Endodermal cell (in vitro differentiated cells): ENCODE measurements at regions not wholly inside any gene's neighbourhood (a gene's known extent, or its start where the extent isn't known, plus 50 kb on each side); places are given as distances from the start of the nearest gene placed in this dataset.

ENCODE experiments used
- DNase-seq: peaks from one replicate; pipeline ENCODE4 v3.0.0-alpha.2; 2017
- H3K27ac ChIP-seq: 2 replicates; pipeline ENCODE4 v1.5.1; 2013; ENCODE audit warnings: mild to moderate bottlenecking, low read depth, low read length, moderate library complexity
- H3K27me3 ChIP-seq: 2 replicates; pipeline ENCODE4 v1.6.1; 2013; ENCODE audit warnings: mild to moderate bottlenecking, low read length, moderate library complexity; ENCODE audit not compliant: insufficient read depth, control insufficient read depth, poor library complexity, severe bottlenecking
- H3K36me3 ChIP-seq: 2 replicates; pipeline ENCODE4 v1.7.0; 2013; ENCODE audit warnings: mild to moderate bottlenecking, low read length, moderate library complexity; ENCODE audit not compliant: control insufficient read depth, insufficient read depth
- H3K4me1 ChIP-seq: one replicate; pipeline ENCODE4 v1.7.0; 2013; ENCODE audit warnings: low read length; ENCODE audit not compliant: control insufficient read depth, insufficient read depth
- H3K4me3 ChIP-seq: 2 replicates; pipeline ENCODE4 v1.5.1; 2013; ENCODE audit warnings: mild to moderate bottlenecking, low read length, moderate library complexity
- H3K9ac ChIP-seq: 2 replicates; pipeline ENCODE4 v1.6.1; 2013; ENCODE audit warnings: mild to moderate bottlenecking, low read length, moderate library complexity; ENCODE audit not compliant: poor library complexity, severe bottlenecking; ENCODE audit errors: extremely low read depth
- H3K9me3 ChIP-seq: 2 replicates; pipeline ENCODE4 v1.6.1; 2013; ENCODE audit warnings: mild to moderate bottlenecking, low read length, moderate library complexity; ENCODE audit not compliant: control insufficient read depth
- H3K27ac Mint-ChIP-seq: 2 replicates; pipeline ENCODE4 v1.8.0; 2020; ENCODE audit warnings: mixed read lengths
- H3K27me3 Mint-ChIP-seq: 2 replicates; pipeline ENCODE4 v1.8.0; 2021; ENCODE audit warnings: mild to moderate bottlenecking, mixed read lengths; ENCODE audit not compliant: insufficient read depth
- H3K36me3 Mint-ChIP-seq: 2 replicates; pipeline ENCODE4 v1.8.0; 2020; ENCODE audit warnings: low read depth, mixed read lengths
- H3K4me1 Mint-ChIP-seq: 2 replicates; pipeline ENCODE4 v1.8.0; 2020; ENCODE audit warnings: mixed read lengths
- H3K4me3 Mint-ChIP-seq: 2 replicates; pipeline ENCODE4 v1.8.0; 2020; ENCODE audit warnings: mild to moderate bottlenecking, moderate library complexity, mixed read lengths
- H3K9me3 Mint-ChIP-seq: 2 replicates; pipeline ENCODE4 v1.8.0; 2020; ENCODE audit warnings: mild to moderate bottlenecking, mixed read lengths
- CTCF ChIP-seq: fragments of 200-600 bp; sonication (generic); conservative IDR thresholded peaks from 2 replicates; pipeline ENCODE4 v1.5.0; 2021; ENCODE audit warnings: antibody characterized with exemption, mild to moderate bottlenecking
- WGBS, 2 experiments: methylation state at CpG; one replicate each; pipeline versions ENCODE4 v1.1.5 to v1.1.7; 2013; ENCODE audit warnings: missing lambda C conversion rate in 2 of 2, mixed read lengths in 1 of 2; ENCODE audit not compliant: insufficient coverage in 1 of 2, insufficient read length in 1 of 2; 5-methylcytosine and 5-hydroxymethylcytosine counted together

DNA sequence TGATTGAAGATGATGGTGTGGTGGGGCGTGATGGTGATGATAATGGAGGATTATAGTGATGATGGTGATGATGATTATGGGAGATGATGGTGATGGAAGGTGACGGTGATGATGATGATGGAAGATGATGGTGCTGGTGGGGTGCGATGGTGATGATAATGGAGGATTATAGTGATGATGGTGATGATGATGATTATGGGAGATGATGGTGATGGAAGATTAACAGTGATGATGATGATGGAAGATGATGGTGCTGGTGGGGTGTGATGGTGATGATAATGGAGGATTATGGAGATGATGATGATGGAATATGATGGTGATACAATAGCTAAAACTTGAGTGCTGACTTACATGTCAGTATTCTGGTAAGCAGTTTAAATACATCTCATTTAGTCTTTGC is 391.0 kb upstream of the EEF2KMT start:
- H3K27ac Mint-ChIP-seq = no peak overlapping the region
- no peaks in the 10 kb centered on the region for H3K9me3 ChIP-seq
- H3K36me3 ChIP-seq = no peaks in the 10 kb centered on the region
- no peak for TF ChIP-seq CTCF
- no peak overlapping the region for H3K9ac ChIP-seq
- no peak overlapping the region for H3K4me3 ChIP-seq
- no peak overlapping the region for H3K27ac ChIP-seq
- H3K36me3 Mint-ChIP-seq = no peaks in the 10 kb centered on the region
- H3K27me3 Mint-ChIP-seq = peaks cover 25% of the 10 kb centered on the region
- DNase-seq = no peak
- 32 to 45% methylated on average over 2 to 3 of the region's 3 CpGs for WGBS, 2 experiments
- H3K9me3 Mint-ChIP-seq = no peaks in the 10 kb centered on the region
- H3K4me1 ChIP-seq = no peaks in the 10 kb centered on the region
- no peaks in the 10 kb centered on the region for H3K4me1 Mint-ChIP-seq
- H3K27me3 ChIP-seq = peaks cover 40% of the 10 kb centered on the region
- no peak overlapping the region for H3K4me3 Mint-ChIP-seq

DNA sequence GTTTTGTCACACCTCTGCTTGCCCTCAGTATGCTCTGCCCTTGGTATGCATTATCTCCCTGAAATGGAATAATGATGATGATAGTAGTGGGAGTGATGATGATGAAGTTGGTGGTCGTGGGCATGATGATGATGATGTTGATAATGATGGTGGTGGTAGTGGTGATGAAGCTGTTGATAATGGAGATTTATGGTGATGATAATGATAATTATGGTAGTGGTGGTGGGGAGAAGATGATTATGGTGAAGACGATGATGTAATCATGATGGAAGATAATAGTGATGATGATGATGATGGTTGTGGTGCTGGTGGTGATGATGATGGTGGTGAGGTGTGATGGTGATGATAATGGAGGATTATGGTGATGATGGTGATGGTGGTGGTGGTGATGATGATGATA is 390.1 kb upstream of the EEF2KMT start:
- H3K4me1 ChIP-seq = no peaks in the 10 kb centered on the region
- peaks cover 29% of the 10 kb centered on the region for H3K27me3 Mint-ChIP-seq
- no peaks in the 10 kb centered on the region for H3K9me3 Mint-ChIP-seq
- DNase-seq = no peak
- no peak overlapping the region for H3K27ac ChIP-seq
- no peak overlapping the region for H3K27ac Mint-ChIP-seq
- 87 to 94% methylated on average over 2 of the region's 2 CpGs for WGBS, 2 experiments
- no peak overlapping the region for H3K4me3 Mint-ChIP-seq
- H3K9me3 ChIP-seq = no peaks in the 10 kb centered on the region
- TF ChIP-seq CTCF = no peak
- no peaks in the 10 kb centered on the region for H3K36me3 Mint-ChIP-seq
- peaks cover 49% of the 10 kb centered on the region for H3K27me3 ChIP-seq
- H3K9ac ChIP-seq = no peak overlapping the region
- H3K36me3 ChIP-seq = no peaks in the 10 kb centered on the region
- no peak overlapping the region for H3K4me3 ChIP-seq
- H3K4me1 Mint-ChIP-seq = no peaks in the 10 kb centered on the region

- Histone ChIP-seq H3K36me3 (no peaks in the 10 kb centered on the region), H3K4me1 (no peaks in the 10 kb centered on the region), H3K9ac (no peak overlapping the region), H3K4me3 (no peak overlapping the region), H3K27me3 (peaks cover 90% of the 10 kb centered on the region), H3K9me3 (no peaks in the 10 kb centered on the region), H3K27ac (no peak overlapping the region)
- H3K27ac Mint-ChIP-seq = no peak overlapping the region
- no peak for TF ChIP-seq CTCF
- DNase-seq = no peak
- peaks cover 12% of the 10 kb centered on the region for H3K4me1 Mint-ChIP-seq
- H3K9me3 Mint-ChIP-seq = no peaks in the 10 kb centered on the region
- no peaks in the 10 kb centered on the region for H3K36me3 Mint-ChIP-seq
- H3K4me3 Mint-ChIP-seq = no peak overlapping the region
- 71 to 84% methylated on average over 5 of the region's 5 CpGs for WGBS, 2 experiments
- H3K27me3 Mint-ChIP-seq = peaks cover 76% of the 10 kb centered on the region
These were observed 384.7 kb upstream of the EEF2KMT start for GRCh38 chr16:5482256-5482655.
